ENCODE measurements at regions not wholly inside any gene's neighbourhood (a gene's known extent, or its start where the extent isn't known, plus 50 kb on each side); places are given as distances from the start of the nearest gene placed in this dataset.

DNA sequence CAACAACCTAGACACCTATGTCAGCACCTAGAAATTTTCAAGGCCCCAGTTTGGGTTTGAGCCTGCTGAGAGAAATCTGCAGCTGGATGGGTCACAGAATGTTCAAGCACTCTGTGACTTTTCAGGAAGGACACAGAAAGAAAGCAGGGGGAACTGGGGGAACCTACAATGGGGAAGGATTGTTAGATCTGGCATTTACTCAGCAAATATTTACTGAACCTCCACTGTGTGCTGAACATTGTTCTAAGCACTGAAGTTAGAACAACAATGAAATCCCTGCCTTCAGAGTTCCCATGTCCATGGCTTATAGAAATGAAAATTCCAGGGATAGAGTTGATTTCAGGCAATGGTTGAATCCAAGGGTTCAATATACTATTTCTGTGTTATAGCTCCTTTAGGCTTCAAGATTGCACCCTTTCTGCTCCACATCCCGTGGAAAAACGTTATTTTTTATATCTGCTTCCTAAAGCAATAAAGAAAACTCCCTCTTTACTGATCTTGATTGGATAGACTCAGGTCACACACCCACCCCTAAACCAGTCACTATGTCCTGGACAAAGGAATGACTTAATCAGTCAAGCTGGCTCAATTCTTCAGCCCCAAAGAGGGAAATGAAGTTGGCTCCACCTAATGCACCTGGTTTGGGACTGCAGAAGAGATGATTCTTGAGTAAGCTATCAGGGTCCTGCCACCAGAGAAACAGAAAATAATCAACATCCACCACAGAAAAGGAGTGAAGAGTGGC lies 95.1 kb downstream of the OR5AK2 start:
- H3K4me3 Mint-ChIP-seq = no peak overlapping the region
- ChIA-PET CTCF (no interaction called here), POLR2A (no interaction called here)
- H3K36me3 Mint-ChIP-seq = no peaks in the 10 kb centered on the region
- DNase-seq = no peak
- peaks cover 2% of the 10 kb centered on the region for H3K27me3 Mint-ChIP-seq
- intact Hi-C loops (cut with micrococcal nuclease) = no loop called here
- no peaks in the 10 kb centered on the region for H3K9me3 Mint-ChIP-seq
- H3K4me1 Mint-ChIP-seq (ENCODE audit: low read depth) = no peaks in the 10 kb centered on the region
- no peak overlapping the region for H3K27ac Mint-ChIP-seq

DNA sequence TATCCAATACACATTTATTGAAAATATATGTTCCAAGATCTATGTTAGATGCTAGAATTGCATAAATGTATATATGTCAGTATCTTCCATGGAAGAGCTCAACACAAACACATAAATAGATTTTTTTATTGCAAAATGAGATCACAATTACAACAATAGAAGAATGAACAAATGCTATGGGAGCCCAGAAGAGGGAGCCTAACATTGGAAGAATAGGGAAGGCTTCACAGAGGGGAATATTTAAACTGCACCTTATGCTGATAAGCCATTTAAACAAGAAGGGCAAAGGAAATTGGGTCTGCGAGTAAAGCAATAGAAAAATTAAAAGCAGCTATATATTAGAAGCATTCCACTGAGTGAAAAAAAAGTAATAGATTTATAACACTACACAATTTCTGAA lies 96.1 kb upstream of the LRRC55 start:
- H3K9me3 Mint-ChIP-seq = no peaks in the 10 kb centered on the region
- ChIA-PET CTCF (interaction anchor here (1.0 kb wide), 1 partner anchor 164 kb away, joined by 4 read pairs; no protein-coding TSS in a partner anchor), POLR2A (no interaction called here)
- no peak overlapping the region for H3K27ac Mint-ChIP-seq
- intact Hi-C loops (cut with micrococcal nuclease) = no loop called here
- H3K4me3 Mint-ChIP-seq = no peak overlapping the region
- H3K36me3 Mint-ChIP-seq = no peaks in the 10 kb centered on the region
- no peaks in the 10 kb centered on the region for H3K4me1 Mint-ChIP-seq (ENCODE audit: low read depth)
- peaks cover 2% of the 10 kb centered on the region for H3K27me3 Mint-ChIP-seq
- DNase-seq = no peak

DNA sequence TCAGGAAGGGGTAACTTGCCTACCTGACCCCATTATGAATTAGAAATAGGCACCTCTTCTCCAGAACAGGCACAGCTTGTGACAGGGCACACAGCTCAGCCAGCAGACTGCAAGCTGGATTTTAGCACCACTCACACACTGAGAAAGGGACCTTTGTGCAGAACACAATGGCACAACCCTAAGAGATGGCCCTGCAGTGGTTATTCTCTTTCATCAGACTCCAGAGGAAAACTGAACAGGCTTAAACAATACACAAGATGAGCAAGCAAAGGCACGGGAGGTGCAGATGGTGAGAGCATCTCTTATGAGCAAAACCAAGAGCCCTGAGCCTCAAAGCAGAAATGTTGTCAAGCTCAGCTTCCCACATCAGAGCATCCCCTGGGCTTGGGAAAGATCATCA lies 93.8 kb upstream of the LRRC55 start:
- ChIA-PET POLR2A (no interaction called here), CTCF (no interaction called here)
- DNase-seq = no peak
- H3K36me3 Mint-ChIP-seq = no peaks in the 10 kb centered on the region
- no peaks in the 10 kb centered on the region for H3K4me1 Mint-ChIP-seq (ENCODE audit: low read depth)
- H3K27me3 Mint-ChIP-seq = peaks cover 2% of the 10 kb centered on the region
- intact Hi-C loops (cut with micrococcal nuclease) = no loop called here
- H3K4me3 Mint-ChIP-seq = no peak overlapping the region
- no peaks in the 10 kb centered on the region for H3K9me3 Mint-ChIP-seq
- no peak overlapping the region for H3K27ac Mint-ChIP-seq

DNA sequence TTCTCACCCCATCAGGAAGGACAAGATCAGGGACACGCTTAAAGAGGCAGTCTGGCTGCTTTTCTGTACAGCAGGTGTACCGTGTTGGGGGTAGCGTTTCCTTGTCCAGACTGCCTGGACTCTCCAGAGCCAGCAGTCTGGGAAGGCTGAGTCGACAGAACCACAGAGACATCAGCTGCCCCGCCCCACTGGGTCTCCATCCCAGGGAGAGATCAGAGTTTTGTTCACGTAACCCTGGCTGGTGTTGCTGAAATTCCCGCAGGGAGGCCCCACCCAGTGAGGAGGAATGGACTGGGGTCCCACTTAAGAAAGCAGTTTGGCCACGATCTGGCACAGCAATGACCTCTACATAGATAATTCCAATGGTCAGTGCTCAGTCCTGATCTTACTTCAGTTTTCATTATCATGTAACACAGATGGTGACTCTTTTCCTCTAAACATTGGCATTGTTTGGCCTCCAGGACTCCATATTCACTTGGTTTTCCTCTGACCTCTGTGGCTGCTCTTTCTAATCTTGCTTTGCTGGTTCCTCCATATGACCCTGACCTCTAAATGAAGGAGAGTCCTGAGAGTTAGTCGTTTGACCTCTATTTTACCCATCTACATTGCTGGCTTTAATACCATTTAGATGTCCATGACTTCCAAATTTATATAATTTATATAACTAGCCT lies 89.6 kb upstream of the LRRC55 start:
- Mint-ChIP-seq H3K9me3 (no peaks in the 10 kb centered on the region), H3K36me3 (no peaks in the 10 kb centered on the region), H3K27me3 (no peaks in the 10 kb centered on the region), H3K27ac (no peak overlapping the region), H3K4me3 (no peak overlapping the region), H3K4me1 (ENCODE audit: low read depth) (no peaks in the 10 kb centered on the region)
- intact Hi-C loops (cut with micrococcal nuclease) = no loop called here
- CTCF ChIA-PET = no interaction called here
- POLR2A ChIA-PET = no interaction called here
- no peak for DNase-seq

DNA sequence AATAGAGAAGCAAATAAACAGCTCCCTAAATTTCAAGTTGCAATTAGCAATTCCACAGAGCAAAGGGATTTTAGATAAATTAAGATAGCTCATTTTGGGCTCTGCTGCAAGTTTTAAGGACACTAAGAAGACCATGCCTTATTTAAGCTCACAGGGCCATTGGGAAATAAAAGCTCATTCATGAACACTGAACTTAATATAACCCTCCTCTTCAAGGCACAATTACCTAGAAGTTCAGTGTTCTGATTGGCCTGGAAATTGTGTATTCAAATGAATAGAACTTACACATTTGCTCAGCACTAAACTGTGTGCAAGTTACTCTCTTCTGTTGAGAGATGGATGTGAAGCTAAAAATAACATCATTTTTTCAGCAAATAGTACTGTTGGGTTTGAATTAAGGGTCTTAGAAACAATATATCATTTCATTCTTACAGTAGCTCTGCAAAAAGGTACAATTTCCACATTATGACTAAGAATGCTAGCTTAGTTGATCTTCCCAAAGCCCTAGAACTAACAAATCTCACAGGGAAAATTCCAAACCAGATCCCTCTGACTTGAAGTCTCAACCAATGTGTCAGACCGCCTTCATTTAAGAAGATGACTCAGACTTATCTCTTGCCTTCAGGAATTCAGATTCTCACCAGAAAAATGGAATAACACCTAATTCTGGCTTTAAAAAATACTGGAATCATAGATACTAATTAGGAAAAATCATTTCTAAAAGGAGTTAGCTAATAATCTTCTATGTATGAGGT lies 87.4 kb upstream of the LRRC55 start:
- DNase-seq = no peak
- H3K27ac Mint-ChIP-seq = no peak overlapping the region
- no peaks in the 10 kb centered on the region for H3K27me3 Mint-ChIP-seq
- no peaks in the 10 kb centered on the region for H3K4me1 Mint-ChIP-seq (ENCODE audit: low read depth)
- H3K4me3 Mint-ChIP-seq = no peak overlapping the region
- H3K36me3 Mint-ChIP-seq = no peaks in the 10 kb centered on the region
- H3K9me3 Mint-ChIP-seq = no peaks in the 10 kb centered on the region
- intact Hi-C loops (cut with micrococcal nuclease) = no loop called here
- CTCF ChIA-PET = interaction anchor here (0.6 kb wide), 1 partner anchor 185 kb away, joined by 3 read pairs; no protein-coding TSS in a partner anchor
- POLR2A ChIA-PET = no interaction called here

DNA sequence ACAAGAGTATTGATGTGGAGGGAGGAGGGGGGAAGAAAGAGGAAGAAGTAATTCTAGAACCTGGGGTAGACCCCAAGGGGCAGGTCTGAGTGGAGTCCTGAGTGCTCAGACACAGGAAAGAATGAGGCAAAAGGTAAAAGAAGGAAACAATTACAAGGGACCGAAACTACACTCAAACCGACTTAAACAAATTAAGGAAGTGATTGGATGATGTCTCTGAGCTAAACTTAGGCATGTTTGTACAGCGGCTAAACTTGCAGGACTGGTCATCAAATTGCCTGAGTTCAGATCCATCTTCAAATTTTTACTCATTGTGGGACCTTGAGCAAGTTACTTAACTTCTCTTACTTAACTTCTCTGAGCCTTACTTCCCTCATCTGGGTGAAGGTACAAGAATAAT lies 86.3 kb upstream of the LRRC55 start:
- intact Hi-C loops (cut with micrococcal nuclease) = no loop called here
- ChIA-PET POLR2A (no interaction called here), CTCF (interaction anchor here (0.6 kb wide), 1 partner anchor 184 kb away, joined by 3 read pairs; no protein-coding TSS in a partner anchor)
- DNase-seq = no peak
- no peak overlapping the region for H3K27ac Mint-ChIP-seq
- no peaks in the 10 kb centered on the region for H3K27me3 Mint-ChIP-seq
- H3K4me3 Mint-ChIP-seq = no peak overlapping the region
- H3K9me3 Mint-ChIP-seq = no peaks in the 10 kb centered on the region
- no peaks in the 10 kb centered on the region for H3K36me3 Mint-ChIP-seq
- H3K4me1 Mint-ChIP-seq (ENCODE audit: low read depth) = no peaks in the 10 kb centered on the region

DNA sequence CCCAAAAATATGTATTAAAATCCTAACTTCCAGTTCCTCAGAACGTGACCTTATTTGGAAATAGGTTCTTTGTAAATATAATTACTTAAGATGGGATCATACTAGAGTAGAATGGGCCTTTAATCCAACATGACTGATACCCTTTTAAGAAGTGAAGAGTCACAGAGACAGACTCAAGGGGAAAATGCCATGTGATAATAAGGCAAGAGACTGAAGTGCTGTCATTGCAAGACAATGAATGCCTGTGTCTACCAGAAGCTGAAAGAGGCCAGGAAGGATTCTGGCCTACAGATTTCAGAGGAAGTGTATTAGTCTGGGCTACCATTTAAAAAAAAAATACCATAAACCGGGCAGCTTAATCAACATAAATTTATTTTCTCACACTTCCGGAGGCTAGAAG lies 85.9 kb upstream of the LRRC55 start:
- Mint-ChIP-seq H3K27me3 (no peaks in the 10 kb centered on the region), H3K36me3 (no peaks in the 10 kb centered on the region), H3K4me3 (no peak overlapping the region), H3K9me3 (no peaks in the 10 kb centered on the region), H3K27ac (no peak overlapping the region), H3K4me1 (ENCODE audit: low read depth) (no peaks in the 10 kb centered on the region)
- CTCF ChIA-PET = no interaction called here
- POLR2A ChIA-PET = no interaction called here
- DNase-seq = no peak
- intact Hi-C loops (cut with micrococcal nuclease) = no loop called here

DNA sequence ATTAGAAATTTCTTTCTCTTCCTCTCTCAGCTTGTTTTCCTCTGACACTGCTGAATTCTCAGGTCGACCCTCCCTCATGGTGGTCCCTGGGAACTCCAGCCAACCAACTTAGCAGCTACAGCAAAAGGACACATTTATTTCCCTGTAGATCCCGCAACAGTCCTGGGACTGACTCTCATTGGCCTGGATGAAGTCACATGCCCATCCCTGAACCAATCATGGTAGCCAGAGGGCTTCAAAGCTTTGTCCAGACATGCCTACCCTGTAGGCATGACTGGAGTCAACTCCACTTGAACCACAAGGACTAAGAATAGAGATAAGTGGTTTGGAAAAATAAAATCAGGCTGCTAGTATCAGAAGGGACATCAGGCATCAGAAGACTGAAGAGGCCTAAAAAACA lies 84.6 kb upstream of the LRRC55 start:
- ChIA-PET POLR2A (no interaction called here), CTCF (no interaction called here)
- no peak overlapping the region for H3K27ac Mint-ChIP-seq
- no peak for DNase-seq
- no peaks in the 10 kb centered on the region for H3K9me3 Mint-ChIP-seq
- no peaks in the 10 kb centered on the region for H3K27me3 Mint-ChIP-seq
- intact Hi-C loops (cut with micrococcal nuclease) = no loop called here
- no peak overlapping the region for H3K4me3 Mint-ChIP-seq
- no peaks in the 10 kb centered on the region for H3K36me3 Mint-ChIP-seq
- no peaks in the 10 kb centered on the region for H3K4me1 Mint-ChIP-seq (ENCODE audit: low read depth)

DNA sequence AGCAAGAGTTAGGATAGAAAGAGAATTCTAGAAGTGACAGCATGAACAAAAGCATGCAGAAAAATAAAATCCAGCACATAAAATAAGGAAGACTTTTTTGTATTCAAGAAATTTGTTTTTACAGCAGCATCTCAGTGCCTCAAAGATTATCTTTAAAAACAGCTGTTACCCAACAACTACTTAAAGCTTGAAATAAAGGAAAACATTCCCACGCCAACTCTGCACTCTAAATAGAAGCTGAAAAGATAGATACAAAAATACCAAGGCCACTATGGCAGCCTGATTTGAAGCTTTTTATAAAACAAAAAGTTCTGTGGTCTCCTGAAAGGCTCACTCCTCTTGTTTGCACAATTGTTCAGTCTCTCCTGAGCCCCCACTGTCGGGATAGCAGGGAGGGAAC lies 83.6 kb upstream of the LRRC55 start:
- Mint-ChIP-seq H3K9me3 (no peaks in the 10 kb centered on the region), H3K4me1 (ENCODE audit: low read depth) (no peaks in the 10 kb centered on the region), H3K36me3 (no peaks in the 10 kb centered on the region), H3K4me3 (no peak overlapping the region), H3K27ac (no peak overlapping the region), H3K27me3 (no peaks in the 10 kb centered on the region)
- DNase-seq = no peak
- CTCF ChIA-PET = no interaction called here
- intact Hi-C loops (cut with micrococcal nuclease) = no loop called here
- POLR2A ChIA-PET = no interaction called here

DNA sequence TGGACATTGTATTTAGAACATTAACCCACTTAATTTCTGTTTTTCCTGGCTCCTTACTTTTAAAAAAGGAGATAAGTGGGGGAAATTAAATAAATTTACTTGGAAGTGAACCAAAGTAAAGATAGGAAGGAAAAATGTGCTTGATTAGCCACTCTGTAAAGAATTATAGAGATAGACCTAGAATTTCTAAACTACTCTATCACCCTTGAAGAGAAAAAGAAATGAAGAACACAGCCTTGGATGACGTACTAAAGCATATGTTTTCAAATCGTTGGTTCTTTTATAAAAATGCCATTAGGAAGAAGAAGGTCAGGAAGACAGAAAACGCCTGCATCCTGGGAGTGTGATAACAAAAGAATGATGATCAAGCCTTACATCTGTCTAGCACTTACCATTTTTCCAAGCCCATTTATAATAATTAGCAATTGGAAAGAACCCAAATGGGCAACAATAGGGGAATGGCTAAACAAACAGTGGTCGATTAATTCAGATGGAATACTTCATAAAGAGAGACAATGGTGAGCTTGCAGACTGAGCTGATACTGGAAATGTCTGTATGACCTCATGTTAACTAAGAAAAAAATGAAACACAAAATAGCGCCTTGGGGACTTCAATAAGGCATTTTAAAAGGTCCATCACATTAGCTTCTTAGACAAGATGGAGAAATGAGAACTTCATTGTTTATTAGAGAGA lies 81.0 kb upstream of the LRRC55 start:
- no peaks in the 10 kb centered on the region for H3K9me3 Mint-ChIP-seq
- no peaks in the 10 kb centered on the region for H3K36me3 Mint-ChIP-seq
- POLR2A ChIA-PET = no interaction called here
- DNase-seq = no peak
- H3K4me3 Mint-ChIP-seq = no peak overlapping the region
- no peaks in the 10 kb centered on the region for H3K27me3 Mint-ChIP-seq
- intact Hi-C loops (cut with micrococcal nuclease) = no loop called here
- no peaks in the 10 kb centered on the region for H3K4me1 Mint-ChIP-seq (ENCODE audit: low read depth)
- CTCF ChIA-PET = interaction anchor here (0.7 kb wide), 1 partner anchor 249 kb away, joined by 3 read pairs; no protein-coding TSS in a partner anchor
- no peak overlapping the region for H3K27ac Mint-ChIP-seq

DNA sequence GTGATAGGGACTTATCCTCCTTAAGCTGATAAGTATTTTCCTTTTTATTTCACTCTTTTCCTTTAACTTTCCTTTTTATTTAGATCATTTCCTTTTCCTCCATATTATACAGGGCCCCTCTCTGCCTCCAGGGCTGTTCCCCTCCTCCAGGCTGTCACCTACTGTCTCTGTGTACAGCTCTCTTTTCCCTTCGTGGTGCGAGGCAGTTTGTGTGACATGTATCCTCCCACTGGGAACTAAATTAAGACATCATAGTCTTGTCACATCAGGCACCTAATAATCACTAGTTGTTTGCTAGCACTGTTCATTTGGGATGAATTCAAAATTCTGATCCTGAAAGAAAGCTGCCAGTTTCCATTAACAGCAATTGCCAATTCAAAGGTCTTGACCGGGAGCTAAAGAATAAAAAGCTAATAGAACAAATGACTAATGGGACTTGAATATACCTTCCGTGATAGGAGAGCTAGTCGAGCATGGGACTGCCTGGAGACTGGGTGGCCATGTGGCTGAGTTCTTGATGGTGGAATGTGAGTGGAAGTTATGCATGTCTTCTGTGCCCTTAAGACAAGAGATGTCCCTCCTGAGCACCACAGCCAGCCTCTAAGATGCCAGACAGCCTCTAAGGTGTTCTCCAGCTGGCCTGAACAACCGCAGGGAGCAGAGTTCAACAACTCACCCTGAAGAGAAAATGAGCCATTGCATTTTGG lies 77.7 kb upstream of the LRRC55 start:
- Mint-ChIP-seq H3K4me3 (no peak overlapping the region), H3K4me1 (ENCODE audit: low read depth) (no peaks in the 10 kb centered on the region), H3K27ac (no peak overlapping the region), H3K9me3 (peaks cover 10% of the 10 kb centered on the region), H3K36me3 (no peaks in the 10 kb centered on the region), H3K27me3 (no peaks in the 10 kb centered on the region)
- POLR2A ChIA-PET = no interaction called here
- intact Hi-C loops (cut with micrococcal nuclease) = no loop called here
- no peak for DNase-seq
- CTCF ChIA-PET = no interaction called here

DNA sequence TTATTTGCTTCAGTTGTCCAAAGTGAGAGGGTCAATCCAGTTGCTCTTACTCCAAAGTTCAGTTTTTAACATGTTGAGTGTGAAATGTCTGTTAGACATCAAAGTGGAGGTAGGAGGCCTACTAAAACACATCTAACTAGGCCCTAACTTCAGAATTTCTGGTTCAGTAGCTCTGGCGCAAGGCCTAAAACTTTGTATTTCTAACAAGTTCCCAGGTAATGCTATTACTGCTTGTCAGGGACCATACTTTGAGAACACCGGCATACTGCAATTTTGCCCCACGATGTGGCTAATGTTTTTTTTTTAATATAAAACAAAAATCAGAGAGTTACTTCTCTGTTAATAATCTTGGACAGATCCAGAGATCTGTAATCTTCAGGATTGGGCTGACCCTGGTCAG lies 72.4 kb upstream of the LRRC55 start:
- POLR2A ChIA-PET = no interaction called here

More for the DNA sequence above, 72.4 kb upstream of the LRRC55 start:
- Mint-ChIP-seq H3K36me3 (no peaks in the 10 kb centered on the region), H3K27ac (no peak overlapping the region), H3K27me3 (no peaks in the 10 kb centered on the region), H3K4me1 (ENCODE audit: low read depth) (no peaks in the 10 kb centered on the region), H3K9me3 (peaks cover 11% of the 10 kb centered on the region), H3K4me3 (no peak overlapping the region)
- CTCF ChIA-PET = no interaction called here
- DNase-seq = no peak
- intact Hi-C loops (cut with micrococcal nuclease) = no loop called here
